Embryonic facial prominence (tissue), 1 donor: ENCODE measurements at regions not wholly inside any gene's neighbourhood (a gene's known extent, or its start where the extent isn't known, plus 50 kb on each side); places are given as distances from the start of the nearest gene placed in this dataset.
"Not testable (repeated sequence)": the region's sequence is repeated elsewhere in the genome, so short reads cannot be mapped to it uniquely, and the experiment has no call there.

ENCODE experiments used
- DNase-seq: peaks from one replicate; pipeline ENCODE4 v3.0.0-alpha.2; 2016; ENCODE audit errors: extremely low spot score

DNA sequence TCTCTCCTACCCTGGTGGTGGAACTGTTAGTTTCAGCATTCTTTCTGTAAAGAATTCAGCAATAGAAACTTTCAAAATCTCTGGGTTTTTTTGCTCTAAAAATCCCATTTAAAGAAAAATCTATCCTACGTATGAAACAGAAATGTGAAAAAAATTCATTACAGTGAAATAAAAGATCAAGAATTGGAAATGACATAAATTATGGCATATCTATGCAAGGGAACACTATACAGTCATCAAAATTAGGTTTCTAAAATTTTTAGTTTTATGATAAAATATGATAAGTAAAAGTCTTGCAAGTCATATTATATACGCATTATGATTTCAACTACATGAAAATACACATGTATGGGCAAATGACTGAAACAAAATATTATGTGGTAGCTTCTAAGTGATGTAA is 342.6 kb downstream of the CETN3 start:
- DNase-seq, result no peak

DNA sequence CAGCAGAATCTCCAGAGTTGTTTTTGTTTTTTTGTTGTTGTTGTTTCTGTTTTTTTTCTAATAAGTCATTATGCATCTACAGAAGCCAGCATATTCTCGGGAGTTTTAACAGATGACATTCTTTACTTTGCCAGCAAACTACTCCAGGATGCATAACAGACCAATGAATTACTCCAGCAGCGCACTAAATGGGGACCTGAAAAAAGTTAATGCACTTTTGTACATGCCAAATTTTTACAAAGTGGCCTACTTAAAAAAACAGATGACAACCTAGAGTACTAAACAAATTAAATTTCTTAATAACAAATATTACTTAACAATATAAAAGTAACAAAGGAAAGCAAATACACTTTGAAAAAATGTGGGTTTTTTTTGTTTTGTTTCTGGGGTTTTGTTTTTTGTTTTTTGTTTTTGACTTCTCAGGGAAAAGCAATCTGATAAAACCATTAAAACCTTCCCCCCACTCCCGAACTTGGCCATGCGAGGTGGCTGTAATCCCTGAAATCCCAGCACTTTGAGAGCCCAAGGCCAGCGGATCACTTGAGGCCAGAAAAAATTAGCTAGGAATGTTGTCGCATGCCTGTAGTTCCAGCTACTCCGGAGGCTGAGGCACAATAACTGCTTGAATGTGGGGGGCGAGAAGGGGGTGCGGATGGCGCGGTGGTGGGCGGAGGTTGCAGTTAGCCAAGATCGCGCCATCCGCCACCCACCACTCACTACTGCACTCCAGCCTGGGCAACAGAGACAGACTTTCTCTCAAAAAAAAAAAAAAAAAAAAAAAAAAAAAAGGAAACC is 352.4 kb downstream of the CETN3 start:
- DNase-seq, result no peak

DNA sequence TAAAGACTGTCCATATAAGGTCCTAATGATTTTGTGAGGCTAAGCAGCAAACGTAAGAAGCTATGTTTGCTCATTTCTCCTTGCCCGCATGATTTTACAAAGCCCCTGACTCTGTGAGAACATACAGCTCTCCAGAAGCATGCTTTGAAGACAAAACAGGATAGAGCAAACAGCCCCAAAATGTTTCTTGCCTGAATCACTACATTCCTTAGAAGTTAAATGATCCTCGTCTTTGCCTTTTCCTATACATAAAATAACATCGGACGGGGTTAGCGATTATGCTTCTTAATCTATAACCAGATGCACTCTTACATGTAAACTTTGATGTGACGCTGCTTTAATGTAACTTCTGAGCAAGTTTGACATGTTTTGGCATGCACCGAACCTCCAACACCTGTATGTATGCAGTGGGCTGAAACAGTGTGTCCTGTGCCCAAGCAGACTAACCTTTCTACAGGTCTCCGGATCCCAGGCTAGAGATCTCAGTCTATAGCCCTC is 353.7 kb downstream of the CETN3 start:
- no peak for DNase-seq

DNA sequence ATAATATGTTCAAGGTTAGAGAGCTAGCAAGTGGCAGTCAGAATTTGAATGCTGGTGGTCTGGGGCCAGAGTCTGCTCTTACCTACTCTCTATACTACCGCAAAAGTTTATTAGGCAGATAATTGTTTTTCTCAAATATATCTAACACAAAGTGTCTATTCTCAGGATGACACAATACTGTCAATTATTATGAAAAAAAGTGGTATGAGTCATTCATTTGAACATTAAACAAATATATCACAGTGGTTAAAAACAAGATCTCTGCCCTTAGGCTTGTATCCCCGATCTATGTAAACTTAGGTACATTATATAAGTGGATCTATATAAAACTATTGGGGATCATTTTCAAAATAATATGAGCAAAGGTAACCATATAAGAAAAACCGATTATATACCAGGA is 354.9 kb downstream of the CETN3 start:
- DNase-seq, result no peak

DNA sequence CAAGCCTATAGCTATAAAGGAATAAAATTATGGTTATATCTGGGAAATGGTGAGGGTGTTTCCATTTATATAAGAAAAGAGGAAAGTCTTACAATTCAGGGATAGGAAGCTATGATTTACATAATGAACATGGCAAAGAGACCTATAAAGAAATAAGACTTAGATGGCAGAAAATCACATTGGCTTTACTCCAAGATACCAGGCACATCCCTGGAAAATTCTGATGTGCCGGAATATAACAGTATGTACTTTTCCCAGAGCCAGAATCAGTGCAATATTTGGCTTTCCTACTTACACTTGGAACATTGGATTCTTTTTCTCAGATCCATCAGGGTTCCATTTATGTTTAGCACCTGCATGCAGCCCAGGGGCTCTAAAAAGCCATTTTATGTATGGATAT is 357.8 kb downstream of the CETN3 start:
- no peak for DNase-seq

DNA sequence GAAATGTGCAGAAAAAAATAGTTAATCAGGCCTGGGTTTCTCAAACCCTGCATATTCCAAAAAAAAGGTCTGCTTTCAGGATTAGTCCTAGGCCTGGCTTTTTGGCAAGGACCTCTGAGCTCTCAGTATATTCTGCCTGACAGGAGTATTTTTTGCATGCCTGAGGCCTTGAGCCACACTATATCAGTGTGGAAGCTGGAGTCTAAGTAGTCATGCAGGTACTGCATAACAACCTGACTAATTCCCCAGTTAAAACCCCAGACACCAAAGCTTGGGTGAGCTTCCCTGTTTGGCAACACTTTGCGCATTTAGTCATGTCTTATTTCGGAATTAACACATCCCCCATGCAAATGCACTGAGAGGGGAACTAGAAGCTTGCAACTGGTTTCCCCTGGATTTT is 359.5 kb downstream of the CETN3 start:
- no peak for DNase-seq

DNA sequence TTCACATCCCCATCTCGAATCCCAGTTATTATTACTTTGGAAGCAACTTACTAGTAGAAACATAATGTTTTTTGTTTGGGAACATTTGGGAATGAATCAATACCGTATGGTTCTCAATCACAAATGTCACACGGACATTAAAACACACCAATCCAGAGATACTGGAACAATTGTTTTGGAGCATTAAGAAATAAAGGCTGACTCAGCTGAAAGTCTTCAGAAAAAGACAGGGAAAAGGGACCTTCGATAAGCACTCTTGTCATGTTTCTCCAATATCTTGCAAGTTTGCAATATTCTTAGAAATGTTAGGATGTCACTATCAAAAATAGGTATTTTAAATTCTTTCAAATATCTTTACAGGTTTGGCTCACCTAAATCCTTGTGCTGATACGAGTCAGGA is 362.4 kb downstream of the CETN3 start:
- no peak for DNase-seq

DNA sequence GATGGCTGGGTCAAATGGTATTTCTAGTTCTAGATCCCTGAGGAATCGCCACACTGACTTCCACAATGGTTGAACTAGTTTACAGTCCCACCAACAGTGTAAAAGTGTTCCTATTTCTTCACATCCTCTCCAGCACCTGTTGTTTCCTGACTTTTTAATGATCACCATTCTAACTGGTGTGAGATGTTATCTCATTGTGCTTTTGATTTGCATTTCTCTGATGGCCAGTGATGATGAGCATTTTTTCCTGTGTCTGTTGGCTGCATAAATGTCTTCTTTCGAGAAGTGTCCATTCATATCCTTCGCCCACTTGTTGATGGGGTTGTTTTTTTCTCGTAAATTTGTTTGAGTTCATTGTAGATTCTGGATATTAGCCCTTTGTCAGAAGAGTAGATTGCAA is 369.5 kb downstream of the CETN3 start:
- not testable (repeated sequence) for DNase-seq

DNA sequence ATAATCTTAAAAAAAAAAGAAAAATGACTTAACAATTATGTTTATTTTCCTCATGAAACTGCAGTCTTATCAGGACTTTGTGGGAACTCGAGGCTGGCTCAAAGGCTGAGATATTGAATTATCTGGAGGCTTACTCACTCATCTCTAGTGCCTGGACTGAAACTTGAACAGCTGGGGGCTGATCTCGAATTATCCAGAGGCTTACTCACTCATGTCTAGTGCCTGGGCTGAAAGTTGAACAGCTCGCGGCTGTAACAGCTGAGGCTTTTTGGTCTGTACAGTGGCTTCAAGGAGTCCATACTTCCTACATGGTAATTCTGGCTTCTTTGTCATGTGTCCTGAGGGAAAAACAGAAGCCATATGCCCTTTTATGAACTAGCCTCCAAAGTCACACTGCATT is 371.9 kb downstream of the CETN3 start:
- DNase-seq, result no peak

DNA sequence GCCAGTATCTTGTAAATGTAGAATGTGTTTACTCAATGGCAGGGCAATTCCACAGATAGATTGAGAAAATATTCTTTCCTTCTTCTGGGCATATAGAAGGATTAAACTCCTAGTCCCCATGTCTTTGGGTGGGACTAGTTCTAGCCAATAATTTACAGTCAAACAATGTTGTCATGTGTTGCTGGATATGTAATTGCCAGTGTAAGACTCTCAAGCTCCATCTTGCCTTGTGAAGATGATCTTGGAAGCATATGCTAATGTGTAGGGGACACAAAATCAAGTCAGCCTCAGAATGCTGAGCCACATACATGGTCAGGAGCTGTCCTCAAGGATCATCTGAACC is 386.9 kb downstream of the CETN3 start:
- DNase-seq, result no peak

DNA sequence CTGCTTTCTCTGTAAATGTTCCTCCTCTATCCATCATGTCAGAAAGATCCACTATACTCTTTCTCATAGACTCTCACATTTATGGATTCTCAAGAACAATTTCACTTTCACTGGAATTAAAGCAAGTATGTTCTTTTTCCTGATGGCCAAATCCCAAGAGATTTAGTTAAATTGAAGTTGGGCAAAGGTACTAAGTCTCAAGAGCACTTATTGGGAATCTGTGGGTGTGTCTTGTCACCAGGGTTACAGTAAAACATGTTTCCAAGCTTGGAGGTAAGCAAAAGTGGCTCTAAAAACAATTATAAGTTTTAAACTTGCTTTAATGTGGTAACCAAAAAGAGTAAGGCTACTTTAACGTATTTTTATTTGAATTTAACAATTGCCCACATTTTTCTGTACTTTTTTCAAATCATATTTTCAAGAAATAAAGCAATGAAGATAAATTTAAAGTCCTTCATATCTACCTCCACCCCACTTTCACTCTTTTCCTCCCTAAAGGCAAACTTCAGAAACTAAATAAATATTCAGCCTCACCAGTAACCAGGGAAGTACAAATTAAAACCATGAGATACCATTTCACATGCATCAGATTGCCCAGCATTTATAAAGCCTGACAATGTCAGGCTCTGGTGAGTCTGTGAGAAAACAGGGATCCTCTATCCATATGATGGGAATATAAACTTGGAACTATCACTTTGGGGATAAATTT is 387.4 kb downstream of the CETN3 start:
- DNase-seq, result no peak

DNA sequence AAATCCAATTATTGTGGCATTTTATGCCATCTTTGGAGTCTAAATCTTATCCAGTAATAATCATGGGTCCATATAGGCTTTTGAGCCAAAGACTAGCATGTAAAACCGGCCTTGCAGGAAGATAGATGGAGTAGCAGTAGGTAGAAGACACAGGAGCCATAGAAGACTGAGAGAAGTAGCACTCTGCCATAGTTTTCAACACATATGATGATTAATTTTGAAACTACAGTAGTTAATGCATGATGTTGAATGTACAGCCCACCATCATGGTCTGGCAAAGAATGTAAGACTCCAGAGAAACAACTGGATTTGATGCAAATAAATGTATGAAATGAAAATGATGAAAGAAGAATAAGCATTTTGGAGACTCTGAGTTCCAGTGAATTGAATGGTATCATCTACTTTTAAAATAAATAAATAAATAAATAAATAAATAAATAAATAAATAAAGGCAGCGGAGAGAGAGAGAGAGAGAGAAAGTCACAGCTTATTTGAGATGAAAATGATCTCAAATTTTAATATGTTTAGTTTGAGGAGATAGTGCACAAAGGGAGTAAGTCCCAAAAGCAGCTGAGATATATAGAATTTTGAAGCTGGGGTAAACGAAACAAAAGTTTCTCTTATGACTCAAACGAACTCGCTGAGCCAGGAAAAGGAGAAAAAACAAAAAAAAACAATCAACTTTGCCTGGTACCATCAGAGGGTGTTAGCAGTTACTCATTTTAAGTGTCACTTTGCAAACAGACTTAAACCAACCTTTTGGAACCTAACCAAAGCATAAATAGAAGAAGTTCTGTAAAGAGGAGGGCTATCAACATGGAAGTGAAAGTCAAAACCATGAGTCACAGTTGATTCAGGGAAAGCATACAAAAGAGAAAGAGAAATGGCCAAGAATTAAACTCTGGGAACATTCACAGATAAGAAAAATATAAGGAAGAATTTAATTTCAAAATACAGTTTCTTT is 388.7 kb downstream of the CETN3 start:
- no peak for DNase-seq

DNA sequence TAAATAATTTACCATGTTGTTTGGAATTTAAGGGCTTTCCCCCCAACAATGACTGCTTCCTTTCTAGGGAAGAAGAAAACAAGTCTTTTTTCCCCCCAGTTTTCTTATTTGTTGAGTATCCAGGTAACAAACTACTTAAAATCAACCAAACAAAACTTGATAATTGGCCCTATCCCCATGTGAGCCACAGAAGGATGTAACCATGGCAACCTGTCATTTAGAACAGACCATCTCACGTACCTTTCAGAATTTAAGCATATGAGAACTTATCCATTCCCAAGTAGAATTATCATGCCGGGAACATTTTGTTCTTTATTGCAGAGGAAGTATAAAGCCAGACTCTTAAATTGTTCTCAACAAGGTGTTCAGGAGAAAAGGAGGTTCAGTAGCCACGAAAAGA is 392.3 kb downstream of the CETN3 start:
- DNase-seq, result no peak

DNA sequence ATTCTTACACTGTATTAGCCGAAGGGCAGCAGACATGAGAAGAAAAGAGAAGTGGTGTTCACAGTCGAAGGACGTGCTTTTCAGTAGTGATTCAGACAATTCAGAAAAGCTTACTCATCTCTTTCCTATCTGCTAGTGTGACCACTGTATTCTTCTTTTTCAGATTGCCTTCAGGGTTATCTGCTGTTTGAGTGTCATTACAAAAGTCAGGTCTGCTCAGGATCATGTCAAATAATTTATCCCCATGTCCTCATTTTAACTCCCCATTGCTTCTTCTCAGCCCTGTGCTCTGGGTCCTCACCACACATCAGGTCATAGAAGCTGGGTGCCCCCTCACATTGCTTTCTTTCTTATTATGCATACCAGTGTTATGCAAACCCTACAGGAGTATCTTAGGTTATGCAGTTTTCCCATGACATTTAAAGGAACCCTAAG is 394.0 kb downstream of the CETN3 start:
- DNase-seq, result no peak

DNA sequence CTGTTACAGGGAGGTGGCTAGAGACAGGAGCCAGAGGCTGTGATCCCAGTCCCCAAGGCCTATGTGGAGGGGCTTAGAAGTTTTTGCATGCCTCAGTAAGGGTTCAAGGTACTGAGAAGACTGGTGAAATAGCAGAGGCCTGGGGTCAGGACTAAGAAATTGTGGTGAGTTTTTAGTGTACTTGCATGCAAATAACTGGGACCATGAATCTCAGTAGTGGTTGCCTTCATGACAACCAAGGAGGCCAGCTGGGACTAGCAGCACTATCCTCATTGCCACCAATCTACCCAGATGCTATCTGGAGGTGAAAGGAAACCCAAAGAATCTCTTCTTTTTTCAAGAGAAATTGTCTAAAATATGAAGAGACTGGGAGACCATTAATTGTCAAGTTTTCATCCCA is 395.1 kb downstream of the CETN3 start:
- no peak for DNase-seq

DNA sequence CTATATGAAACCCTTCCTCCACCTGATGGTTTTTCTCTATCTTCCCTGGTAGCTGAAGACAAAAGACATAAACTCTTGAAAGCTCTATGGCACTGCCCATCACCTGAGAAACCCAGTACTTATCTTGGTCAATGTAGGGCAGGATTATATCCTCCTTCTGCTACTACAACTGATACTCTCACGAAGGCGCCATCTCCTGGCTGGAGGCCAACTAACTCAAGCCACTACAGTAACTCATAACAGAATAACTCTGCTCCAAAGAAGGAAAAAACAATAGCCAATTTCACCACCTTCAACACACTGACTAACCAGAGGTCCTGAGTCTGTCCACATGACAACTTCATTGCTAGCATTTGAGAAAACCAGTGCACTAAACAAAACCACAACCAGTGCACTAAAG is 409.2 kb downstream of the CETN3 start:
- no peak for DNase-seq

DNA sequence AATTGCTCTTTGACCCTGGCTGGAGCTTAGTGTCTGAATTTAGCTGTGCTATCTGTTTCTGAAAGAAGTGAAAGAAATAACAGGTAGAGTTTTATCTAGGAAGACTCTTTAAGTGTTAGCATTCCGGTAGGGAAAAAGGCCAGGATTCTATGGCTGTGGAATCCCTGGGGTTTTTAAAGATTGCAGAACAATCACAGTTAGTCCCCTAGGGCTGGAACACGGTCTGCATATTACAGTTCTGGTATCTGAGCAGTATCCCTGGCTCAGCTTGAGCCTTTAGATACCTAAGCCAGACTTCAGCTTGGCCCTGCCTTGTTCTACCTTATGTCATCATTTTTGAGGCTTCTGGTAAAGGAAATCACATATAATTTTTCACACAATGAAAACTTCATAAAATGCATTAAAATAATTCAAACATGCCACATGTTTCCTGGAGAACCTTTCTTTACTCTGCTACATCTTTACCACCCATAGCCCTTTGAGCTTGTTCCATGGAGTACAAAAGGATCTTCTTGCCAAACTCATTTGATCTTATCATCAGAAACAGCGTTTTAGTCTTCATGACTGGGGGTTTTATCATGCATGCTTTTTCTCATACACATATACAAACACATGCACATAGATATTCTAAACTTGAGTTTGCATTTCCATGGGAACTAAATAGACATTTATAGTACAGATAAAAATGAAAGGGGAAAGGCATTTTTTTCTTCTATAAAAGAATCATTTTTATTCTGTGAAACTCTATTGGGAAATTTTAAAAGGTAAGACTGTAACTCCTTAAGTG is 410.8 kb downstream of the CETN3 start:
- DNase-seq, result no peak

DNA sequence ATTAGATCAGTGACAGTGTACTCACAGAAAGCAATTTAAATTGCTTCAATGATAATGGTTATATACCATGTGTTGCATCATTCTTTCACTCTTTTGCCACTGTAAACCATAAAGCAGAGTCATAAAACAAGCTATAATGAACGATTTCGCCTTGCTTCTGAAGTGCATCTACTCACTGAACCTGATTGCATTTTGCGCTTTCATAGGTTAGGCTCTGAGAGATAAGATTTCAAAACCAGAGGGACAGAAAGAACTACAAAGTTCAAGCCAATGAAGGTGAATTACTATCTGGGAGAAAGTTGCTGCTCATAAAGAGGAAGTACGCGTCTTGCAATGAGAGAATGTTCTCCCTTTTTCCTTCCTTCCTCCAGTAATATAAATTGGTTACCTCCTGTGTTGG is 412.7 kb downstream of the CETN3 start:
- DNase-seq, result no peak

DNA sequence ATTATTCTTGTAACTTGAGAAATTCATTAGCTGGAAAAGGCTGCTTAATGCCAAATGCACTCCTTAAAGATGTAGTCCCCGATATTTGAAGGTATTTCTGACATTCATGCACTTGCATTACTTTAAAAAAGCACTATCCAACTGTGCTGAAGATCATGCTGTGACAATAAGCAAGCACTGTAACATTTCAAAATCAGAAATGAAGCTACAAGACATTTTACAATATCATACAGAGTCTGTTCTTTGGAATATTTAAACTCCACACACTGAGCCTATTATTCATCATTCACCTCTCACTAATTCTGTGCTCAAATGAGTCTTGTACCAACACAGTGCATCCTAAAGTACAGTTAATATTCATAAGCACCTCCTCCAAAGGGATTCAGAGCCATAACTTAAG is 413.2 kb downstream of the CETN3 start:
- DNase-seq, result no peak

DNA sequence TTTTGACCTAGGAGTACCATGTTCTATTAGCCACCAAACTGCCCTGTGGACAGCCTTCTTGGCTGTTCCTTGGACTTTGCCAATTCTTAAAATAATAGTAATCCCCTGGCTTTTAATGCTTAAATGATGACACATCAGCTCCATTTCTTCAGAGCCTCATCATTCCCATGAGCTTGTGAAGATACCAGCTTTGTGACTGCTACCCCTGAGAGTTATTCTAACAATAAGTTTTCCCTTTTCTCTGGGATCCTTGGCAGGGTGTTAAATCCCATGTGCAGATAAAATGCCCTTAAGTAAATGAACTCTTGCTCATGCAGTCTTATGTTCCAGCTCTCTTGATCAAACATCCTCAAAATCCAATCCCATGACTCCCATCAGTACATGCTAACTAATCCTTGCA is 415.3 kb downstream of the CETN3 start:
- no peak for DNase-seq

DNA sequence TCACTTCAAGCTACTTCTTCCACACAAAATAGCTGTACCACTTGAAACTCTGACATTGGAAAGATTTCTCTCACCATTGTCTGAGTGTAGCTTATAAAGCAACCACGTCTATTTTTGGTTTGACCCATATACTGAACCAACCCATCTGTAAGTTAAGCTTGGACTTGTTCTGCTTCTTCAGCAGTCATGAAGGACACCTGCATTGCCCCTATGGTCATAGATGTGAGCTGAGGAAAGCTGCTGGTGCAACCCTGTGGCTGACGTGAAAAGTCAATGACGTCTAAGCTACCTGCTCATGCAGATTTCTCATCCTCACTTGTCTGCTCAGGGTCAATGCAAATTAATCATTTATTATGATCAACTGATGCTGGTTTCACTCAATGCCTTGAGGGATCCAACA is 417.4 kb downstream of the CETN3 start:
- no peak for DNase-seq
